ENCODE measurements at regions not wholly inside any gene's neighbourhood (a gene's known extent, or its start where the extent isn't known, plus 50 kb on each side); places are given as distances from the start of the nearest gene placed in this dataset.
"Not testable (repeated sequence)": the region's sequence is repeated elsewhere in the genome, so short reads cannot be mapped to it uniquely, and the experiment has no call there.

DNA sequence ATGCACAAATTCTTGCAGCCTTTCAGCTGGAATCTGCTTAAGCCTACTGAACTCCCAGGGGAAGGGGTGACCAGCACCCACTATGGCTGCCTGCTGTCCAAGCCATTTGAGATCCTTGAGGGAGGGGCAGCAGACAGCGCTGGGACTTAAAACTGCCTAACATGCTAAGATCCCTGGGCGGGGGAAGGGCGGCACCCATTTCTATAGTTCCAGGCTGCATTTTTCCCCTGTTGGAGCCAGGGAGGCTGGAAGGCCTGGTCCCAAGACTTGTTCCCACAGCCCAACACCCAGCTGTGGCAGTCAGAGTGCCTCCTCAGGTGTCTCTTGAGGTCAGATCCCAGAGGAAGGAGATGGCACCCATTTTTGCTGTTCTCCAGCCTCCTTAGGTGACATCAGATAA is 1061.3 kb upstream of the COX7C start:
- no peak for DNase-seq

- DNase-seq: no peak
Measured at GRCh38 chr5:85576666-85577065, 1041.1 kb upstream of the COX7C start.

DNA sequence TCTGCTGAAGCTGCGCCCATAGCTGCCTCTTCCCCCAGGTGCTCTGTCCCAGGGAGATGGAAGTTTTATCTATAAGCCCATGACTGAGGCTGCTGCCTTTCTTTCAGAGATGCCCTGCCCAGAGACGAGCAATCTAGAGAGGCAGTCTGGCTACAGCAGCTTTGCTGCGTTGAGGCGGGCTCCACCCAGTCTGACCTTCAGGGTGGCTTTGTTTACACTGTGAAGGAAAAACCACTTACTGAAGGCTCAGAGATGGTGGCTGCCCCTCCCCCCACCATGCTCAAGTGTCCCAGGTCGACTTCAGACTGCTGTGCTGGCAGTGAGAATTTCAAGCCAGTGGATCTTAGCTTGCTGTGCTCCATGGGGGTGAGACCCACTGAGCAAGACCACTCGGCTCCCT is 1029.9 kb upstream of the COX7C start:
- not testable (repeated sequence) for DNase-seq

DNA sequence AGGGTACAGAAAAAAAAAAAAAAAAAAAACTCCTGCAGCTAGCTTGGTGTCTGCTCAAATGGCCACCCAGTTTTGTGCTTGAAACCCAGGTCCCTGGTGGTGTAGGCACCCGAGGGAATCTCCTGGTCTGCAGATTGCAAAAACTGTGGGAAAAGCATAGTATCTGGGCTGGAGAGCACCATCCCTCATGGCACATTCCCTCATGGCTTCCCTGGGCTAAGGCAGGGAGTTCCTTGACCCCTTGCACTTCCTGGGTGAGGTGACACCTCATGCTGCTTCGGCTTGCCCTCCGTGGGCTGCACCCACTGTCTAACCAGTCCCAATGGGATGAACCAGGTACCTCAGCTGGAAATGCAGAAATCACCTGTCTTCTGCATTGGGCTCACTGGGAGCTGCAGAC is 1029.5 kb upstream of the COX7C start:
- not testable (repeated sequence) for DNase-seq

DNA sequence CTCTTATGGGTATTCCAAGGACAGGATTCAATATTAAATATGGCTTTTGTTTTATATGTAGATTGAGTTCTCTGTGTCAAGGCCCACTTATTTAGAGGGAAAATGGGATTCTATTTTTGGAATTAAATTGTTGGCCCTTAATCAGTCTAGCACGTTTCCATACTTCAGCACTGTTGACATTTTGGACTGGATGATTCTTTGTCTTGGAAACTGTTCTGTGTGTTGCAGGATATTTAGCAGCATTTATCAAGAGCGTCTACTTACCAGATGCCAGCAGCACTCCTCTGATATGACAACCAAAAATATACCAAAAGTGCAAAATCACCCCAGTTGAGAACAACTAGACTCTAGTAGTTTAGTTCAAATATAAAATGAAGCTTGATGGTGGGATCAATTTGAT is 1027.0 kb upstream of the COX7C start:
- no peak for DNase-seq

DNA sequence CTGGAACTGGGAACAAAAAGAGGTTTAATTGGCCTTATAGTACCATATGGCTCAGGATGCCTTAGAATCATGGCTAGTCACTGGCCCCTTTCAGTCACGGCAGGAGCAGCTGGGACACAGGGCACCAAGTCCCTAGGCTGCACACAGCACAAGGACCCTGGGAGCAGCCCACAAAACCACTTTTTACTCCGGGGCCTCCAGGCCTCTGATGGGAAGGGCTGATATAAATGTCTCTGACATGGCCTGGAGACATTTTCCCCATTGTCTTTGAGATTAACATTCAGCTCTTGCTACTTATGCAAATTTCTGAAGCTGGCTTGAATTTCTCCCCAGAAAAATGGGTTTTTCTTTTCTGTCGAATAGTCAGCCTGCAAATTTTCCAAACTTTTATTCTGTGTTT is 1026.4 kb upstream of the COX7C start:
- DNase-seq: no peak

GRCh38 chr5:85602843-85603242 is 1014.9 kb upstream of the COX7C start:
- DNase-seq: no peak

- no peak for DNase-seq
Measured at GRCh38 chr5:85604378-85604777, 1013.4 kb upstream of the COX7C start.

GRCh38 chr5:85604786-85605185 is 1013.0 kb upstream of the COX7C start:
- DNase-seq: no peak

DNA sequence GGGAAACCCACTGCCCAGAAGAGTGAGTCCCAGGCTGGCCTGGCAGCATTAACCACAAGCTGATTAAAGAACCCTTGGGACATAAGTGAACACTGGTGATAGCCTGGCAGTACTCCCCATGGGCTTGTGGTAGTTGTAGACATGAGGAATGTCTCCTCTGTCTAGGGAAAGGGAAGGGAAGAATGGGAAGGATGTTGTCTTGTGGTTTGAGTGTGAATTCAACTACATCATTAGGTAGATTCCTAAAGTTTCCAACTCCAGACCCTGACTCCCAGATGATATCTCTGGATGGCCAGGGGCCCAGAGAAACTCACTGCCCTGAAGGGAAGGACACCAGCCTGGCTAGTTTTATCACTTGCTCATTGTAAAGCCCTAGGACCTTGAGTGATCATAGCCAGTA is 1012.4 kb upstream of the COX7C start:
- DNase-seq: no peak

DNA sequence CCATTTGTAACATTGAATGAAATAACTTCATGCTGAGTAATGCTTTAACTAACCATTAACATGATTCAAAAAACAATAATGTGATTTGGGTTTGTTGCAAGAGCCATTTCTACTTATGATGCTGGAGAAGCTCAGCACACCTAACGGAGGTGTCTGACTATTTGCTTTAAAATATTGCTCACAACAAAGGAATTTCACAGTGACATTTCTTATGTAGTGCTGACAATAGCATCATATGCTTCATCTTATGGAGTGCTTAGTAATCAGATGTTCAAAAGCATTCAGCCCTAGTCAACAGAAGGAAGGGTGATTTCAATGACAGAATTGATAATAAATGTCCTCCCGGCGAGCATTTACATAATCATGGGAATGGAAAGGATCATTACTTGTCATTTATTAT is 1003.3 kb upstream of the COX7C start:
- DNase-seq: no peak

- DNase-seq: no peak
Measured at GRCh38 chr5:85621668-85622067, 996.1 kb upstream of the COX7C start.

GRCh38 chr5:85628153-85628552 is 989.6 kb upstream of the COX7C start:
- DNase-seq: no peak

- not testable (repeated sequence) for DNase-seq
Measured at GRCh38 chr5:85638495-85639125, 979.1 kb upstream of the COX7C start.

DNA sequence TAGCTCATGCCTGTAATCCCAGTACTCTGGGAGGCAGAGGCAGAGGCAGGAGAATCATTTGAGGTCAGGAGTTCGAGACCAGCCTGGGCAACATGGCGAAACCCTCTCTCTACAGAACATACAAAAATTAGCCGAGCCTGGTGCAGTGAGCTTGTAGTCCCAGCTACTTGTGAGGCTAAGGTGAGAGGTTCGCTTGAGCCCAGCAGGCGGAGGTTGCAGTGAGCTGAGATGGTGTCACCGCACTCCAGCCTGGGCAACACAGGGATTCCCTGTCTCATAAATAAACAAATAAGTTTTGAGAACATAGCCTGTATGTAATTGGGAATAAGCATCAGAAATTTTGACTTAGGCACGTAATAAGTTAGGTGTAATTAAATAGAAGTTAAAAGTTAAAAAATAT is 971.7 kb upstream of the COX7C start:
- no peak for DNase-seq

DNA sequence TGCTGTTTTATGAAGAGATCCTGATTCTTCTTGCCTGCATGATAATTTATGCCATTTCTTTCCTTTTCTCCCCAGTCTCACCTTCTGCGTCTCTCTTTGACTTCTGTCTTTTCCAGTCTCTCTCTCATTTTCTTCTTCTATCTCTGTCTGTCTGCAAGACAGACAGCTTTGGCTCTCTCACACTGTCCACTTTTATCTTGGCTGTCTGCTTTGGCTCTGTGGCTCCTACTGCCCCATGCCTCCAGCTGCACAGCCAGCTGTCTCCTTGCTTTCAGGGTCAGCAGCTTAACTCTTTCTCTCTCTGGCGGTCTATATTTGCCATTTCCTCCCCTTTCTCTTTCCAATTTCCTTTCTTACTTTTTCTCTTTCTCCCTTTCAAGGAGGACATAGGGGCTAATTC is 971.1 kb upstream of the COX7C start:
- DNase-seq: no peak

GRCh38 chr5:85647349-85648127 is 970.2 kb upstream of the COX7C start:
- no peak for DNase-seq

DNA sequence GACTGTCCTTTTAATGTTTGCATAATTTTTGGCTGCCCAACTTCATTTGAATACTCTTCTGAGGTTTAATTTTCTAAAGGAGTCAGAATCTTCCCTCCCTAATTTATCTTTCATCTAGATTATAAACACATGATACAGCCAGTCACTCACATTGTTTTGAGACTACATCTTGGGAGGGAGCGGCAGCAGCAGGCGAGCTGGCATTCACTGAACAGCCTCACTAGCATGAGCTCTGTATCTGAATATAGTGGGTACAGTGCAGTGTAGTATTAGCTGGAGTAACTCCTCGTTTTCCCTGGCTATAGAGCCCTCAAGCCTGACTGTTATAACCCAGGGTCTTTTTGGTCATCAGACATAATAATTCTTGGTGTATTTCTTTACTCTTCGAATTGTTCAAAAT is 969.2 kb upstream of the COX7C start:
- no peak for DNase-seq

- no peak for DNase-seq
Measured at GRCh38 chr5:85651731-85652130, 966.0 kb upstream of the COX7C start.

DNA sequence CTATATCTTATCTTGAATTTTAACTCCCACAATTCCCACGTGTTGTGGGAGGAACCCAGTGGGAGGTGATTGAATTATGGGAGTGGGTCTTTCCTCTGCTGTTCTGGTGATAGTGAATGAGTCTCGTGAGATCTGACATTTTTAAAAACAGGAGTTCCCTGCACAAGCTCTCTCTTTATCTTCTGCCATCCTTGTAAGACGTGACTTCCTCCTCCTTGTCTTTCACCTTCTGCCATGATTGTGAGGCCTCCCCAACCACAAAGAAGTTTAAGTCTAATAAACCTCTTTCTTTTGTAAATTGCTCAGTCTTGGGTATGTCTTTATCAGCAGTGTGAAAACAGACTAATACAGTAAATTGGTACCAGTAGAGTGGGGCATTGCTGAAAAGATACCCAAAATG is 963.6 kb upstream of the COX7C start:
- DNase-seq: not testable (repeated sequence)

- DNase-seq: no peak
Measured at GRCh38 chr5:85656050-85656449, 961.7 kb upstream of the COX7C start.

DNA sequence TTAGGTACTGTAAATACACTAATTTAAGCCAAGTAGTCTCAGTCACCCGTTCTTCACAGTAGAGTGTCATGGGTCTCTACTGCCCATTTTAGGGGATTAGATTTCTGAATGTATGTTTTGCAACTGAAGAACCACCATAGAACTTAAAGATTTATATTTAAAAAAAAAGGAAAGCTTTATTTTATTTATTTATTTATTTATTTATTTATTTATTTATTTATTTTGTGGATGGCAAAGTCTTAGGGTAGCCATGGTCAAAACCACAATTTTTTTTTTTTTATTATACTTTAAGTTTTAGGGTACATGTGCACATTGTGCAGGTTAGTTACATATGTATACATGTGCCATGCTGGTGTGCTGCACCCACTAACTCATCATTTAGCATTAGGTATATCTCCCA is 960.4 kb upstream of the COX7C start:
- DNase-seq: not testable (repeated sequence)

DNA sequence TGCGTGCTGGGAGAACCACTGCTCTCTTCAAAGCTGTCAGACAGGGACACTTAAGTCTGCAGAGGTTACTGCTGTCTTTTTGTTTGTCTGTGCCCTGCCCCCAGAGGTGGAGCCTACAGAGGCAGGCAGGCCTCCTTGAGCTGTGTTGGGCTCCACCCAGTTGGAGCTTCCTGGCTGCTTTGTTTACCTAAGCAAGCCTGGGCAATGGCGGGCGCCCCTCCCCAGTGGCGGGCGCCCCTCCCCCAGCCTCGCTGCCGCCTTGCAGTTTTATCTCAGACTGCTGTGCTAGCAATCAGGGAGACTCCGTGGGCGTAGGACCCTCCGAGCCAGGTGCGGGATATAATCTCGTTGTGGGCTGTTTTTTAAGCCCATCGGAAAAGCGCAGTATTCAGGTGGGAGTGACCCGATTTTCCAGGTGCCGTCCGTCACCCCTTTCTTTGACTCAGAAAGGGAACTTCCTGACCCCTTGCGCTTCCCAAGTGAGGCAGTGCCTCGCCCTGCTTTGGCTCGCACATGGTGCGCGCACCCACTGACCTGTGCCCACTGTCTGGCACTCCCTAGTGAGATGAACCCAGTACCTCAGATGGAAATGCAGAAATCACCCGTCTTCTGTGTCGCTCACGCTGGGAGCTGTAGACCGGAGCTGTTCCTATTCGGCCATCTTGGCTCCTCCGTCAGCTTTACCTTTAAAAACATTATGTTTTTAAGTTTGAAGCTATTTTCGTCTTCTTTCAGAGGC is 954.6 kb upstream of the COX7C start:
- DNase-seq: not testable (repeated sequence)

GRCh38 chr5:85663708-85664031 is 954.1 kb upstream of the COX7C start:
- DNase-seq: no peak
